HepG2 (cell line): ENCODE measurements at regions not wholly inside any gene's neighbourhood (a gene's known extent, or its start where the extent isn't known, plus 50 kb on each side); places are given as distances from the start of the nearest gene placed in this dataset.
A peak's percentile ranks its signal among the peaks of the same experiment; 100 is the strongest.

ENCODE experiments used
- FOXK1 ChIP-seq: sonication (generic); formaldehyde crosslinking; IDR thresholded peaks from 2 replicates; pipeline ENCODE4 v1.4.0; 2020; ENCODE audit warnings: low read depth, missing genetic modification reagents, borderline replicate concordance
- HHEX ChIP-seq: IDR thresholded peaks from 2 replicates; pipeline ENCODE4 v1.6.1; 2016; ENCODE audit warnings: control low read depth
- PPARG ChIP-seq: conservative IDR thresholded peaks from 2 replicates; pipeline ENCODE4 v1.6.1; 2016; ENCODE audit warnings: missing biosample characterization, missing genetic modification reagents
- RCOR2 ChIP-seq: IDR thresholded peaks from 2 replicates; pipeline ENCODE4 v1.6.1; 2016; ENCODE audit warnings: missing biosample characterization, missing genetic modification reagents
- SETDB1 ChIP-seq: sonication (generic); formaldehyde crosslinking; IDR thresholded peaks from 2 replicates; pipeline ENCODE4 v1.5.1; 2020; ENCODE audit warnings: missing genetic modification reagents, mild to moderate bottlenecking, borderline replicate concordance
- SIX1 ChIP-seq: sonication (generic); formaldehyde crosslinking; IDR thresholded peaks from 2 replicates; pipeline ENCODE4 v1.4.0; 2020; ENCODE audit warnings: missing genetic modification reagents, borderline replicate concordance
- TOPORS ChIP-seq: sonication (generic); formaldehyde crosslinking; IDR thresholded peaks from 2 replicates; pipeline ENCODE4 v1.8.0; 2023; ENCODE audit warnings: mild to moderate bottlenecking, missing genetic modification reagents
- ZNF614 ChIP-seq: IDR thresholded peaks from 2 replicates; pipeline ENCODE4 v1.6.1; 2018; ENCODE audit warnings: missing biosample characterization, missing genetic modification reagents, inconsistent platforms, borderline replicate concordance
- TF ChIP-seq, protein P1 (sequence below): sonication (generic); formaldehyde crosslinking; IDR thresholded peaks from 2 replicates; pipeline ENCODE4 v1.8.1; 2023; ENCODE audit warnings: mild to moderate bottlenecking, missing genetic modification reagents
- TF ChIP-seq, protein P2 (sequence below): sonication (generic); formaldehyde crosslinking; IDR thresholded peaks from 2 replicates; pipeline ENCODE4 v1.5.0; 2020; ENCODE audit warnings: mild to moderate bottlenecking, missing genetic modification reagents
- TF ChIP-seq, protein P3 (sequence below): sonication (generic); formaldehyde crosslinking; conservative IDR thresholded peaks from 2 replicates; pipeline ENCODE4 v1.4.0; 2020; ENCODE audit warnings: missing genetic modification reagents
- TF ChIP-seq, protein P4 (sequence below): sonication (generic); formaldehyde crosslinking; IDR thresholded peaks from 2 replicates; pipeline ENCODE4 v1.4.0; 2020; ENCODE audit warnings: missing genetic modification reagents, borderline replicate concordance

DNA sequence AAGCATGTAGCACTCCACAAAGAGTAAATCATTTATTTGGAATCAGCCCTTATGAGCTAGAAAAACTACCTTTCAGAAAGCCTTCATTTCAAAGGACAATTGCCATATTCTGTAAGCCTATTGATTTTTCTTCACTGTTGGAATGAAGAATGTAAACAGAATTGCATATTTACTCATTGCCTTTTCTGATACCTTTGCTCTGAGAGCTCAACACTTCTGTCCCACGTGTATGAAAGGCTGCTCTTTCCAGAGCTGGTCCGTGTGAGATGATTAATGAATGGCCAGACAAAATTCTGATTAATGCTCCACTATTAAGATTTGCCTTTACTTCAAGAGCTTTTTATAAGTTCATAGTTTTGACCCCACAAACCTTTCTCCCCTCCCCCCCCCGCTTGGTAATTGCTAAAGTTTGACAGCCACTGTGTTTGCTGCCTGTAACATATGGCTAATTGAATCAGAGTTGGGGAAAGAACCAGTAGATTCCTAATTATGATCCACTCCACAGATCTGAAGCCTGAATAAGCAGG is 63.0 kb upstream of the PLEKHA5 start (continued):
- peak; percentile 90 for TF ChIP-seq FOXK1 (CRISPR knock-in tag)
- peak; percentile 82 for TF ChIP-seq ZNF614 (CRISPR knock-in tag)
- TF ChIP-seq, protein P1, sequence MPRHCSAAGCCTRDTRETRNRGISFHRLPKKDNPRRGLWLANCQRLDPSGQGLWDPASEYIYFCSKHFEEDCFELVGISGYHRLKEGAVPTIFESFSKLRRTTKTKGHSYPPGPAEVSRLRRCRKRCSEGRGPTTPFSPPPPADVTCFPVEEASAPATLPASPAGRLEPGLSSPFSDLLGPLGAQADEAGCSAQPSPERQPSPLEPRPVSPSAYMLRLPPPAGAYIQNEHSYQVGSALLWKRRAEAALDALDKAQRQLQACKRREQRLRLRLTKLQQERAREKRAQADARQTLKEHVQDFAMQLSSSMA (CRISPR knock-in tag) = no peak
- TF ChIP-seq, protein P2, sequence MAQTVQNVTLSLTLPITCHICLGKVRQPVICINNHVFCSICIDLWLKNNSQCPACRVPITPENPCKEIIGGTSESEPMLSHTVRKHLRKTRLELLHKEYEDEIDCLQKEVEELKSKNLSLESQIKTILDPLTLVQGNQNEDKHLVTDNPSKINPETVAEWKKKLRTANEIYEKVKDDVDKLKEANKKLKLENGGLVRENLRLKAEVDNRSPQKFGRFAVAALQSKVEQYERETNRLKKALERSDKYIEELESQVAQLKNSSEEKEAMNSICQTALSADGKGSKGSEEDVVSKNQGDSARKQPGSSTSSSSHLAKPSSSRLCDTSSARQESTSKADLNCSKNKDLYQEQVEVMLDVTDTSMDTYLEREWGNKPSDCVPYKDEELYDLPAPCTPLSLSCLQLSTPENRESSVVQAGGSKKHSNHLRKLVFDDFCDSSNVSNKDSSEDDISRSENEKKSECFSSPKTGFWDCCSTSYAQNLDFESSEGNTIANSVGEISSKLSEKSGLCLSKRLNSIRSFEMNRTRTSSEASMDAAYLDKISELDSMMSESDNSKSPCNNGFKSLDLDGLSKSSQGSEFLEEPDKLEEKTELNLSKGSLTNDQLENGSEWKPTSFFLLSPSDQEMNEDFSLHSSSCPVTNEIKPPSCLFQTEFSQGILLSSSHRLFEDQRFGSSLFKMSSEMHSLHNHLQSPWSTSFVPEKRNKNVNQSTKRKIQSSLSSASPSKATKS (CRISPR knock-in tag) = no peak
- TF ChIP-seq, protein P3, sequence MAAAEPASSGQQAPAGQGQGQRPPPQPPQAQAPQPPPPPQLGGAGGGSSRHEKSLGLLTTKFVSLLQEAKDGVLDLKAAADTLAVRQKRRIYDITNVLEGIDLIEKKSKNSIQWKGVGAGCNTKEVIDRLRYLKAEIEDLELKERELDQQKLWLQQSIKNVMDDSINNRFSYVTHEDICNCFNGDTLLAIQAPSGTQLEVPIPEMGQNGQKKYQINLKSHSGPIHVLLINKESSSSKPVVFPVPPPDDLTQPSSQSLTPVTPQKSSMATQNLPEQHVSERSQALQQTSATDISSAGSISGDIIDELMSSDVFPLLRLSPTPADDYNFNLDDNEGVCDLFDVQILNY (CRISPR knock-in tag) = no peak
- no peak for TF ChIP-seq SETDB1 (CRISPR knock-in tag)
- TF ChIP-seq, protein P4, sequence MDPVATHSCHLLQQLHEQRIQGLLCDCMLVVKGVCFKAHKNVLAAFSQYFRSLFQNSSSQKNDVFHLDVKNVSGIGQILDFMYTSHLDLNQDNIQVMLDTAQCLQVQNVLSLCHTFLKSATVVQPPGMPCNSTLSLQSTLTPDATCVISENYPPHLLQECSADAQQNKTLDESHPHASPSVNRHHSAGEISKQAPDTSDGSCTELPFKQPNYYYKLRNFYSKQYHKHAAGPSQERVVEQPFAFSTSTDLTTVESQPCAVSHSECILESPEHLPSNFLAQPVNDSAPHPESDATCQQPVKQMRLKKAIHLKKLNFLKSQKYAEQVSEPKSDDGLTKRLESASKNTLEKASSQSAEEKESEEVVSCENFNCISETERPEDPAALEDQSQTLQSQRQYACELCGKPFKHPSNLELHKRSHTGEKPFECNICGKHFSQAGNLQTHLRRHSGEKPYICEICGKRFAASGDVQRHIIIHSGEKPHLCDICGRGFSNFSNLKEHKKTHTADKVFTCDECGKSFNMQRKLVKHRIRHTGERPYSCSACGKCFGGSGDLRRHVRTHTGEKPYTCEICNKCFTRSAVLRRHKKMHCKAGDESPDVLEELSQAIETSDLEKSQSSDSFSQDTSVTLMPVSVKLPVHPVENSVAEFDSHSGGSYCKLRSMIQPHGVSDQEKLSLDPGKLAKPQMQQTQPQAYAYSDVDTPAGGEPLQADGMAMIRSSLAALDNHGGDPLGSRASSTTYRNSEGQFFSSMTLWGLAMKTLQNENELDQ (CRISPR knock-in tag) = no peak
- peak; percentile 91 for TF ChIP-seq RCOR2 (CRISPR knock-in tag)
- peak; percentile 91 for TF ChIP-seq PPARG (CRISPR knock-in tag)
- peak; percentile 72 for TF ChIP-seq SIX1
- TF ChIP-seq TOPORS = peak; percentile 51; the same call in 1 of the 2 replicates
- peak; percentile 80 for TF ChIP-seq HHEX
